GM19452 (cell line): ENCODE measurements at regions not wholly inside any gene's neighbourhood (a gene's known extent, or its start where the extent isn't known, plus 50 kb on each side); places are given as distances from the start of the nearest gene placed in this dataset.

Experiments used
- ATAC-seq: cut with Tn5 transposase; IDR thresholded peaks from one replicate; pipeline ENCODE4 v1.9.1; 2021; ENCODE audit not compliant: unreplicated experiment

- no peak for ATAC-seq
These were observed 358.5 kb upstream of the RGMB start for GRCh38 chr5:98414938-98415337.

- ATAC-seq, result no peak
These were observed 357.8 kb upstream of the RGMB start for GRCh38 chr5:98415663-98416062.

GRCh38 chr5:98416541-98416940 lies 356.9 kb upstream of the RGMB start:
- no peak for ATAC-seq

- no peak for ATAC-seq
These were observed 353.6 kb upstream of the RGMB start for GRCh38 chr5:98419825-98420224.

- no peak for ATAC-seq
These were observed 348.6 kb upstream of the RGMB start for GRCh38 chr5:98424681-98425450.

- ATAC-seq, result no peak
These were observed 347.8 kb upstream of the RGMB start for GRCh38 chr5:98425640-98426039.

GRCh38 chr5:98428806-98429205 lies 344.7 kb upstream of the RGMB start:
- peak; percentile 58 for ATAC-seq

- ATAC-seq, result no peak
These were observed 341.1 kb upstream of the RGMB start for GRCh38 chr5:98432378-98432777.

- ATAC-seq, result no peak
These were observed 340.4 kb upstream of the RGMB start for GRCh38 chr5:98433022-98433421.

GRCh38 chr5:98433673-98434072 lies 339.8 kb upstream of the RGMB start:
- ATAC-seq, result no peak

GRCh38 chr5:98436667-98437066 lies 336.8 kb upstream of the RGMB start:
- ATAC-seq, result no peak

GRCh38 chr5:98442448-98442847 lies 331.0 kb upstream of the RGMB start:
- no peak for ATAC-seq

- no peak for ATAC-seq
These were observed 329.6 kb upstream of the RGMB start for GRCh38 chr5:98443881-98444280.

- no peak for ATAC-seq
These were observed 320.2 kb upstream of the RGMB start for GRCh38 chr5:98453296-98453695.

- ATAC-seq, result no peak
These were observed 319.1 kb upstream of the RGMB start for GRCh38 chr5:98454407-98454806.

GRCh38 chr5:98454904-98455303 lies 318.6 kb upstream of the RGMB start:
- ATAC-seq, result no peak

GRCh38 chr5:98455665-98456064 lies 317.8 kb upstream of the RGMB start:
- no peak for ATAC-seq

- no peak for ATAC-seq
These were observed 315.5 kb upstream of the RGMB start for GRCh38 chr5:98458004-98458403.

- no peak for ATAC-seq
These were observed 314.7 kb upstream of the RGMB start for GRCh38 chr5:98458726-98459125.

- ATAC-seq, result no peak
These were observed 312.9 kb upstream of the RGMB start for GRCh38 chr5:98460536-98460935.

GRCh38 chr5:98461485-98461884 lies 312.0 kb upstream of the RGMB start:
- no peak for ATAC-seq

GRCh38 chr5:98463222-98463621 lies 310.2 kb upstream of the RGMB start:
- no peak for ATAC-seq

- ATAC-seq, result no peak
These were observed 309.8 kb upstream of the RGMB start for GRCh38 chr5:98463676-98464075.
